GM18868 (cell line): ENCODE measurements at regions not wholly inside any gene's neighbourhood (a gene's known extent, or its start where the extent isn't known, plus 50 kb on each side); places are given as distances from the start of the nearest gene placed in this dataset.

Experiments
- ATAC-seq: cut with Tn5 transposase; IDR thresholded peaks from one replicate; pipeline ENCODE4 v1.9.1; 2021; ENCODE audit warnings: mild to moderate bottlenecking, moderate library complexity; ENCODE audit not compliant: unreplicated experiment

DNA sequence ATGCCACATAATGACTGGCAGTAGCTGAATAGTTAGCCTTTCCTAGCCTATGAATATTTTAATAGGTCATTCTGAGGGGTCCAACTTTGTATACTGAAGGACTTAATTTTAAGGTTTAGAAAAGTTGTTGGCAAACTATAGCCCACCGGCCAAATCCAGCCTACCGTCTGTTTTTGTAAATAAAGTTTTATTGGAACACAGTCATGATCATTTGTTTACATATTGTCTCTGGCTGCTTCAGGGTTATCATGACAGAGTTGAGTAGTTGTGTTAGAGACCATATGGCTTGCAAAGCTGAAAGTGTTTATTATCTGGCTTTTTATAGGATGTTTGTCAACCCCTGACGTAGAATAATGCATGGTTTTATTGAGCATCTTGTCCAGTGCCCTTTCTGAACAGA lies 73.4 kb downstream of the NTMT2 start:
- no peak for ATAC-seq

DNA sequence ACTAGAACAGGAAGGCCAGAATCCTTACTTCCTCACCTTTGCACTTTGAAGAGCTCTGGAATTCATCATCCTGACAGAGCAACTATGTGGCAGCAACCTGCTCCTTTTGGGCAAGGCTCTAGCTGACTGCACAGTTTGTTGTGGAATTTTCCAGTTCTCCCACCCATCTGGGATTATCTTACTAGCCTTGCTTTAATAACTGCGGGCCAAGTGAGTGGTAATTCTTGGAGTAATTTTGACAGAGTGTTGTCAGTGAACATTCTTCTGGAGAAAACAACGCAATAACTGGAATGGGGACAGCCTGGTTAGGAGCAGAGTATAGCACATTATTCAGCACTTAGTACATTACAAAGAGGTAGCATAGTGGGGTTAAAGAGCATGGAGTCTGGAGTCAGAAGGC lies 75.3 kb downstream of the NTMT2 start:
- ATAC-seq = no peak

DNA sequence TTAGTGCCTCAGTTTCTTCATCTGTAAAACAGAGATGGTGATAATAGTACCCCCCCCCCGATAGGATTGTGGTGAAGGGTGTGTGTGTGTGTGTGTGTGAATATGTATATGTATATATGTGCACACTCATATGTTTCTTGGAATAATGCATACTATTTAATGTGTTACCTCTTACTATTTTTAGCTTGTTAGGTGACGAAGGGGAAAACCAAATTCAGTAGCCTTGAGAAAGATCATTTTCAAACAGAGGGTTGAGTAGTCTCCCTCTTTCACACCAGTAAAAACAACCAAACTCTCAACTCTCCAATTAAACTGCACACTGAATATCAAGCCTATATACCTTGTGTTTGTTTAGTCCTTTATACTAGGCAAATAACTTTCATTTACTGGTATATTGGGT lies 75.7 kb downstream of the NTMT2 start:
- no peak for ATAC-seq

DNA sequence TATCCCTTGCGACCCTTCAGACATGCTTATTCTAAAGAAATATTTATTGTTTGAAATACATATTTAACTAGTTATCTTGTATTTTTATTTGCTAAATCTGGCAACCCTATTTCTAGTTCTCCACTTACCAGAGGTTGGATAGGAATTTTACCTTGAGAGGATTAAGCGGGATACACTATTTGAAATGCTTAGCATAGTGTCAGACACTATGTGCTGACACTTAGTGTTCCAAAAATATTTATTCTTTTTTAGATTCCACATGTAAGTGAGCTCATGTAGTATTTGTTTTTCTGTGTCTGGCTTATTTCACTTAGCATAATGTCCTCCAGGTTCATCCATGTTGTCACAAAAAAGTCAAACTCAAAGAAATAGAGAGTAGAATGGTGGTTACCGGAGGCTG lies 78.7 kb downstream of the NTMT2 start:
- no peak for ATAC-seq

DNA sequence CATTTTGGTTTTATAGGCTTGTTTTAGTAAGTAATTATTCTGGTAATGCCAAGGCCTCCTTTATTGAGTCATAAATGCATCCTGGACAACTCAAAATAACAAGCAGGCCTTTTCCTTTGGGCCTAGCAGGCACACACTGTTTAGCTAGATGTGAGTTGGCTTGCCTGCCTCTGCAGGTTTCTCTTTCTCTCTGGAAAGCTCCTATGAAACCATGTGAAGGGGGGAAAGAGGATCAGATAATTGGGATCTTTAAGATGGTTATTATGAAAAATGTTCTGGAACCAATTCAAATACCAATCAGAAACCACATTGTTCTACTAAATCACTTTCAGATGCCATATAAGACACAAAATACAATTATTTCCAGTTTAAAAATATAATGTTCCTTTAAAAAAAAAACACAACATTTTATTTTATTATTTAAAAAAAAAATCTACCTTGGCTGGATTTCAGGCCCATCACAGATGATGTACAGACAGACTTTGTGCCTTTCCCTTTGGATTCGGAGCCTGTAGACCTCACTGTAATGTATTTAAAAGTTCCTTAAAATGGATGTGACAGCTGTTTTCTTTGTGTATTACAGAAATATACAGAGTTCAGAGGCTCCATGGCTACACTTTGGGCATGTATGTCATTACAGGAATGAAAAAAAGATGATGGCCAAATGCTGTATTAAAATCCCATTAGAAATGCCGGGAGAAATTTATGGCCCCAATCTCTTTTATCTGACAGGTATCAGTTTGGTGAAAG lies 80.2 kb downstream of the NTMT2 start:
- no peak for ATAC-seq

DNA sequence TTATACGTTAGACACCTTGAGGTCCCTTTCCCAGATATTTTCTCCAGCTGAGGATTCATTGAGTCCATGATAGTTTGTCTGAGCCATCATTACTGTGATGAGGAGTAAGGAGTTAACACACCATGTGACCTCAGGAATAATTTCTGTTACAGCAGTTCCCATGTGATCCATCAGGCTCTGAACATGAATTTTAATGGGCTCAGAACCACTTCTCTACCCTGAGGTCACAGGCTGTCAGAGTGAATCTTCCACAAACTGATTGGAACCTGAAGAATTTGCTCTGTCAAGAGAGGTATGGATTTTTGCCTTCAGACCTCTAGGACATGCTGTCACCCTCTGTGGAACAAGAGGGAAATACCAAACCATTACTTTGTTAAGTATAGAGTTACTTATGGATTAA lies 81.0 kb downstream of the NTMT2 start:
- ATAC-seq = no peak

DNA sequence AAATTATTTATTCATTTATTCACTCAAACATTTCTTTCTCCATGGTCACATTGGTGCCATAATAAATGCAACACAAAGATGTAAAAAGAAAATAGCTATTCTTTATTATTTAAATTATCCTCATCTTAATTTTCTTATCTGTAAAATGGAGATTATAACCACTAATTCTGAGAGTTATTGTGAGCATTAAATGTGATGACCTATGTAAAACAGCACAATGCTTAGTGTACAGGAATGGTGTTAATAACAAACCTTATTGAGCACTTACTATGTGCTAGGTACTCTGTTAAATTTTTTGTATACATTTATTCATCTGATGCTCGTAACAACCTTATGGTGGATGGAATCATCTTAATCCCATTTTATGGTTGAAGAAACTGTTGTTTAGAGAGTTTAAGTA lies 84.6 kb downstream of the NTMT2 start:
- no peak for ATAC-seq

DNA sequence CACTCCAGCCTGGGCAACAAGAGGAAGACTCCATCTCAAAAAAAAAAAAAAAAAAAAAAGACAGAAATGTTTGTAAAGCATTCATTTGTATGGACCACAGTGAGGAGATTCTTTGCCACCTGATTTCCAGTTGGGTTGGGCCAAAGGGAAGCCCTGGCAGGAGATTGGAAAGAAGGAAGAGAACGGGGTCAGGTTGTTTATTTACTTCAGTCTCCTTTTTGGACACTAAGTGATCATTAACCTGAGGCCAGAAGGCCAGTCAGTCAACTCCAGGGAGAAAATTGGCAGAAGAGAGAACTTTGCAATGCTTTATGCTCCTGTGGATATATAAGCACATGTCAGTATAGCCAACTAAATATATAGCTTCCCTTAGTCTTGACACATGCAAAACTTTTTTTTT lies 85.9 kb downstream of the NTMT2 start:
- no peak for ATAC-seq

DNA sequence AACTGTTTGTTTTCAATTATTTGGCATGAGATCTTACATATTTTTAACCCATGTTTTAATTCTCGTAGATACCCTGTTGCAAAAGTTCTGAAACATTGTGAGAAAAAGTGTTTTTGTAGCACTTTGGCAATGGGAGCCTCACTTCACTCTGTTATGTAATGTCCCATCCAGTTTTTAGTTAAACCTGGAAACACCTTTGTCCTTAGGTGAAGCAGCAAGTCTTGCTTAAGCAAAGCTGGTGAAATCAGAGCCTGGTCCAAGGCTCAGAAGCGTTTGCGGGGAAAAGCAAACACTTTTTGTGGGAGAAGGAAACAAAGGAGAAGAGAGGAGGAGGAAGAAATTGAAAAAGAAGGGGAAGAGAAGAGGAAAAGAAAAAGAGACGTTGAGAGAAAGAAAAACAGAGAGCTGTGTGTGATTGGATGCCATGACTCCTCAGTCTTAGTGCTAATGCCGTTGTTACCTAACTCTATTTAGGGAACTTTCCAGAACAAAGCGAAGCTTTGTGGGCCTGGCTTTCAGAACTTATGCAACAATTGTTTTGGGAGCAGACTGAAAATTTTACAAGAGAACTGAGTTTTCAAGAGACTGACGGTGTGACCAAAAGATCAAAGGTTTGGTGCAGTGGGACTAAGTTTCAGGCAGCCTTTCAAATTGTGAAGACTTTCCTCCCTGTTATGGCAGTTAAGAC lies 93.1 kb downstream of the NTMT2 start:
- ATAC-seq = no peak

DNA sequence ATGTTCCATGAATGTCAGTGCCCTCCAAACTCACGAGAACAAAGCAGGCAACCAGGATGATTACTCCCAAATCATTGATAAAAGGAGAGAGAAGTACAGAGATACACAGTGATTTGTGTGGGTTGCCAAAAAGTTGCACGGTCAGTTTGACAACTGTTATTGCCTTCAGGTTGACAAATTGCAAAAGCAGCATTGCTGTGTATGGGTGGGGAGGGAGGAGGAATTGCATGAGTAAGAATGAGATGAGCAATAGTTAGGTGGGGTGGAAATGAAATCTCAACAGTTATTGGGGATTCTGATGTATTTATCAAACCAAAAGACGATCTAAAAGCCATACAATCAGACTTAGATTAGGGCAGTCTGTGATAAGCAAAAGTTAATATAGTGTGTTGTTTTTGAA lies 93.7 kb downstream of the NTMT2 start:
- no peak for ATAC-seq

DNA sequence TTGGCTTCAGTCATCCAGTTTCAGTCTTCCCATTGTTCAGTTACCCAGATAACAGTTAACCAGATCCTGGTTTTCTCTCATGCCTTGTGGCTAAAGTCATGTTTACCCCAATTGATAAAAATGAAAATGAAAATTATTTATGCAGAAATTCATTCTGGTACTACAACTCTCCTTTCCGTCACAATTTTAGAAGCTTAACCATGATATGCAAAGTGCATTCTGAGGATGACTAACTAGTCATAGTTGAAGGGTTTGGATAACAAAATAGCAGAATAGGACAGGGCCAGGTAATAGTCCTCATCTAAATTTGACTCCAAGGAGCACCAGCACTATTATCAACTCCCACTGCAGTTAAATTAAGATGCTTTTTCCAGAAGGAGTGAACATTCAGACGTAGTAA lies 94.7 kb downstream of the NTMT2 start:
- peak; percentile 98 for ATAC-seq

DNA sequence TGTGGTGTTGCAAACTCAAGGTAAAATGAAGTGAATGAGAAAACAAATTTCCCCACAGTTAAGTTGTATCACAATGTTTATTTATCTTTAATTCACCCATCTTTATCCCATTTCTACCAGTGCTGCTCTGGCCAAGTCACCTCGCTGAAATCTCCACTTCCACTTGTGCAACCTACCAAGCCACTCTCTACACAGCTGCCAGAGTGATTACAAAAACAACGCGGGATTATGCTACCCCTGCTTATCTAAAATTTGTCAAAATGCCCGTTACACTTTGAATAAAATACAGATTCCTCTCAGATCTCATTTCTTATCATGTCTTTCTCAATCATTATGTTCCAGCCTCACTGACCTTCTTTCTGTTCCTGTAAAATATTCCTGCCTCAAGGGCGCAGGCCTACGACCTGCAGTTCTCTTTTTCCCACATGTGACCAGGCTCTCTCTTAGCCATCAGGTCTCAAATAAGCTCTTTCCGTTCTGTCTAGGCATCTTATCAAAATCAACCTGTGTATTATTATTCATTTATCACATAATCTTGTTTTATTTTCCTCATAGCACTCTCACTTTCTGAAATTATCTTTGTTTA lies 95.6 kb downstream of the NTMT2 start:
- no peak for ATAC-seq

DNA sequence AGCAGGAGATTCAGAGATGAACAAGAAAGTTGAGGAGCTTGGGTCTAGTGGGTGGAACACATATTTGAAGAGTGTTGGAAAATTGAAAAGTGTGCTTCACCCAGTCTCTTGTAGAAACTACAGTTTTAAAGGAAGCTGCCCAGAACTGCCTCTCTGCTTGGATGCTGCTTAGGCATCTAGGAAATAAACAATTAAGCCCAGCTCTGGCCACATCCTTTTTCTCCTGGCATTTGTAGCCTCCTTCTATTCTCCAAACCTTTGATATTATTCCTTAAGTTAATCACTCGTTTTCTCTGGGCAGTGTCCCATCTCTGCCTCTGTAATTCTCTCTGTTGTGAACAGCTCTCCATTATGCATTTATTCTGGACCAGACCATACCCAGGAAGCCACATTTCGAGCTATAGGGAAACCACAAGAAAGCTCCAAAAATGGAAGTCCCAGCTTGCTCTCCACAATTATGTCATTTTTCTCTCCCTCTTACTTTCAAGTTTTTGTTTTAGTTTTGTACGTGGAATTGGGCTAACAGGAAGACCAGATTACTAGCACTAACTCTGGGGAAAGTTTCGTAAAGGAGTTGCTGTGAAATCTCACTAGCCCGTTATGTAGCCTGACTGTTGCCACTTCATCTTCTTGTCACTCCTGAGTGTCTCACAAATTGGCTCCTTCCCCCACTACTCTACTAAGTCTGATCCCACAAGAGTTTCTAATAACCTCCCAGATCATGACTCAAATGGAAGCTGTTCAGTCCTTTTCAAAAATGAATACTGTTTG lies 102.2 kb downstream of the NTMT2 start:
- peak; percentile 56 for ATAC-seq

DNA sequence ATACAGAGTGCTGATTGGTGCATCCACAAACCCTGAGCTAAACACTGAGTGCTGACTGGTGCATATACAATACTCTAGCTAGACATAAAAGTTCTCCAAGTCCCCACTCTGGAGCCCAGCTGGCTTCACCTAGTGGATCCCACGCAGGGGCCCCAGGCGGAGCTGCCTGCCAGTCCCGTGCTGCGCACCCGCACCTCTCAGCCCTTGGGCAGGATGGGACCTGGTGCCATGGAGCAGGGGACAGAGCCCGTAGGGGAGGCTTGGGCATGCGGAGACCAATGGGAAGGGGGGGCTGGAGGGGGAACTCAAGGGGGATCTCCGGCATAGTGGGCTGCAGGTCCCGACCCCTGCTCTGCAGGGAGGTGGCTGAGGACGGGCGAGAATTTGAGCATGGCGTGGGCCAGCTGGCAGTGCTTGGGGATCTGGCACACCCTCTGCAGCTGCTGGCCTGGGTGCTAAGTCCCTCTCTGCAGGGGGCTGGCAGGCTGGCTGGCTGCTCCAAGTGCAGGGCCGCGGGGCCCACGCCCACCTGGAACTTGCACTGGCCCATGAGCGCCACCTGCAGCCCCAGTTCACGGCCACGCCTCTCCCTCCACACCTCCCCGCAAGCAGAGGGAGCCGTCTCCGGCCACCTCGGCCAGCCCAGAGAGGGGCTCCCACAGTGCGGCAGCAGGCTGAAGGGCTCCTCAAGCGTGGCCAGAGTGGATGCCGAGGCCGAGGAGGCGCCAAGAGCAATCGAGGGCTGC lies 104.9 kb downstream of the NTMT2 start:
- no peak for ATAC-seq

DNA sequence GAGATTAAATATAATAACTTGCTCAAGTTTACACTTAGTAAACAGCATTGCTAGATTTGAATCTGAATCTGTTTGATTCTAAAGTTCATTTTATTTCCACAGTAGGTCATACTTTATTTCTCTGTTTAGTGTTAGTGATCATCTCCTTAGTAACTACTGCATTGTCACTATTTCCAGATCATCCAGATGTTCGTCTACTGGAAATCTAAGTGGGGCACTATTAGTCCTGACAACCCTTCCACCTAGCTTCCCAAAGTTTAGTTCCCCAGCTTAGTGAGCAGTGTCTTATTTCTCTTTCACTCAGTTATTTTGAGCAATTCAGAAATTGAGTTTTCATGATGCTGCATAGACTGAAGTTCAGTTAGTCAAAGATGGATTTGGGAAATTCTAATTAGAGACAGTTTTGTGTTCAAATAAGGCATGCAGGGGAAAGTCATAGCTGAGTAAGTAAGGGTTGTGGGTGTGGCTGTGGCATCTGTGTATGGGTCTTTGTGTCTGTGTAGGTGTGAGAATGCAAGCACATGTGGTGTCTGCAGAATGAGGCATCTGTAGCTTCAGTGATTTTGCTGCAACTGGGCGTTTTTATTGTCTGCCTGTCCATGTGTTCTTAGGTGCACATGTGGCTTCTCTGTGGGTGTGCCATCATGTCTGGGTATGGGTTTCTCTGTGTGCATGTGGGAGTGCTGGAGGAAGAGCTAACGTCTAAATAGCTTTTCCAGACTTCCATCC lies 107.3 kb downstream of the NTMT2 start:
- ATAC-seq = no peak

DNA sequence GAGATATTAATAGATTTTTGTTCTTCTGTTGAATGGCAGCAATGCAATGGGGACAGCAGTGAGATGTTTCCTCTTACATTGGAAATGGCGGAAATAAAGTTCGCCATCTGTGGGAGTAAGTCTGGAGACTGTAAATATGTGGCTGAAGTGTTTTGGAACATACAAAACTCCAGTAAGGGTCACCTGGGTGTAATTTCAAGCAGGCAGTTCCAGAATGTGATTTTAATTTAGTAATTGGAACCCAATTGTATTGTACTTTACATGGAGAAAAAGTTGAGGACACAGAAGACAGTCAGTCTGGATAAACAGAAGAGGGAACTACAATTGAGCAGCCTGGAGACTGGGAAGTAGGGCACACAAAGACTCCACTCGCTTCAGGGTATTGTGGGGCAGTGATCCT lies 108.6 kb downstream of the NTMT2 start:
- ATAC-seq = no peak

DNA sequence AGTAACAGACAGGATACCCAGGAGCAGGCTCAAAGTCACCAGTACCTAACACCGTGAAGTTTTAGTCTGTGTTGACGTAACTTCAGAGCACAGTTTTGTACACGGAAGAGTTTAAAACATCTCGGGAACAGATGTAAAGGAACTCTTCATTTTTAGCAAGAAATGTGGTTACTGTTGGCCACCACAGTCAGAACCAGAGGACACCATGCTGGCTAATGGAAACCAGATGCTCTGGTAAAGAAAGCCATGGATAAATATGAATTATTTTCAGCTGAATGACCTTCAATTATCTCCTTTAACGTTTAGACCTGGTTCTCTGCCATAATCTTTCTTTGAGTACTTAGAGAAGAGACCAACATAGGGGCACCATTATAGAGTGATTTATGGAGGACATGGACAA lies 115.9 kb downstream of the NTMT2 start:
- ATAC-seq = no peak

DNA sequence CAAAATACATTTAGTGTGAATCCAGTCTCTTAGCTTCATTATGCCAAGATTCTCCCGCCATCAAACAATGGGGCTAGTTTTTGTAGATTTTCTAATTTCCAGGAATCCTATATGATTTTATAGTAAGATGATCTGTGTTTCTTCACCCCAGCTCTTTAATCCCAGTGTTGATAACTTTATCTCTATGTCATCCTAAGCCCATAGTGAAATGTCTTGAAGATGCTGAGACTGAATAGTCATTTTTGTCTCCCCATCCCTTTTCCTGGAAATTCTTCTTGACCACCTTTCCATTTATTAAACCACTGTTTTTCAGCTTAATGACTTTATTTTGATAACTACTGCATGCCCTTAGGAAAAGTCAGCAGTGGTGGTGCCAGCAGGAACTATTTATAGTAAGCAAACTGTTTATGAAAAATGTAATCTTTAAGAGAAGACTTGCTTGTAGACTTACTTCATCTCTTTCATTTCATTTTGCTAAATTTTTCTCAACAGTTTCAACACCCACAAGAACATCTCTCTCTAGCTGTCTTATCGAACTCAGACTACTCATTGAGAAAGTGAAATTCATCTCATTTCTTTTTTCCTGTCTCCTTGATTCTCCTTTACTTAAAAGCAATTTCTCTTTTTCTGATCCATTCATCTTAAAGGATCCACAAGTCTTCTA lies 116.6 kb downstream of the NTMT2 start:
- ATAC-seq = no peak

DNA sequence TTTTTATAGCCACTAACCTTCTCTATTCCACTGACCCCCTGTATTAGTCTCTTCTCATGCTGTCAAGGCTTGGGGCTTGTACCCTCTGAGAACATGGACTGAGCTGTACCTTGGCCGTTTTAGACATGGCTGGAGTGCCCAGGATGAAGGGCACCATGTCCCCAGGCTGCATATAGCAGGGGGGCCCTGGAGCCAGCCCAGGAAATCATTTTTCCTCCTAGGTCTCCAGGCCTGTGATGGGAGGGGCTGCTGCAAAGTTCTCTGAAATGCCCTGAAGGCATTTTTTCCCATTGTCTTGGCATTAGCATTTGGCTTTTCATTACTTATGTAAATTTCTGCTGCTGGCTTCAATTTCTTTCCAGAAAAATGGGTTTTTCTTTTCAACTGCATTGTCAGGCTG lies 119.5 kb downstream of the NTMT2 start:
- ATAC-seq = no peak

DNA sequence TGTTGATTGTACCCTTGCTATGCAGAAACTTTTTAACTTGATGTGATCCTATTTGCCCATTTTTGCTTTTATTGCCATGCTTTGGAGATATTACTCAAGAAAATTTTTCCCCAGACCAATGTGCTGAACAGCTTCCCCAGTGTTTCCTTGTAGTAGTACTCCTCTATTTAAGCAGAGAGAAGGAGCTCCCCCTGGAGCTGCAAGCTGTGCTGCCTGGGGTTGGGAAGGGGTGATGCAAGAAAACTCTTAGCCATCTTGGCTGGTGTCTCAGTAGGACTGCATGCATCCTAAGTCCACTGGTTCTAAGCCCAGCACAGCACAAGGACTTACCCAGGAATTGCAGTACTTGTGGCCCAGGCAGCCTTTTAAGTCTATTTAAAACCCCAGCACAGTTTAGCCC lies 121.6 kb downstream of the NTMT2 start:
- ATAC-seq = no peak
